ENCODE measurements at regions not wholly inside any gene's neighbourhood (a gene's known extent, or its start where the extent isn't known, plus 50 kb on each side); places are given as distances from the start of the nearest gene placed in this dataset.
A peak's percentile ranks its signal among the peaks of the same experiment; 100 is the strongest.

GRCh38 chr6:168179133-168179532, 100.1 kb upstream of the FRMD1 start:
- H3K14ac ChIP-seq (ENCODE audit: insufficient read depth, low read length), result no peak overlapping the region
- peak overlapping the region; percentile 61 to 68 (median 66); a peak in 4 of 7 replicates for H3K27ac Mint-ChIP-seq

More at GRCh38 chr6:168179133-168179532, 100.1 kb upstream of the FRMD1 start:
- no peak overlapping the region for H3K27ac ChIP-seq (ENCODE audit: insufficient read length, low read depth, low read length)
- no peaks in the 10 kb centered on the region for H4K20me1 ChIP-seq (ENCODE audit: control insufficient read depth, insufficient read depth, insufficient read length)
- H2AFZ ChIP-seq (ENCODE audit: low read length), result no peak overlapping the region
- 0 out of 3 replicates have a peak, but pooled peaks have one; percentile 21 for TF ChIP-seq CTCF (conservative IDR thresholded peaks at IDR 0.05)
- no peaks in the 10 kb centered on the region for H3K79me2 ChIP-seq (ENCODE audit: insufficient read depth, low read length)
- H3K23me2 ChIP-seq (ENCODE audit: insufficient read length, low read depth, low read length, poor library complexity, severe bottlenecking), result no peaks in the 10 kb centered on the region
- no peaks in the 10 kb centered on the region for H3K9me3 ChIP-seq (ENCODE audit: control insufficient read depth, low read depth, low read length)
- H3K18ac ChIP-seq (ENCODE audit: insufficient read length, low read depth, low read length), result no peak overlapping the region
- DNase-seq, result peak; percentile 39
- WGBS (ENCODE audit: extremely low coverage, insufficient read length, low lambda C conversion rate), result no CpG with 5 or more reads among the region's 16 CpGs
- H3T11ph ChIP-seq (ENCODE audit: low read length), result no peak overlapping the region
- no peak overlapping the region for H3K23ac ChIP-seq (ENCODE audit: insufficient read length, low read depth, low read length)
- no peak overlapping the region for H3K56ac ChIP-seq (ENCODE audit: insufficient read length, low read depth, low read length)
- no peak overlapping the region for H3K9ac ChIP-seq (ENCODE audit: extremely low read depth, insufficient read length, low read length)
- no peak overlapping the region for H4K91ac ChIP-seq (ENCODE audit: insufficient read length, low read depth, low read length)
- peaks cover 2% of the 10 kb centered on the region; the same call in 1 of the 2 replicates for H3K4me1 ChIP-seq (ENCODE audit: insufficient read depth, low read length)
- no peak overlapping the region for H4K5ac ChIP-seq (ENCODE audit: insufficient read length, low read depth, low read length)
- H2BK120ac ChIP-seq (ENCODE audit: low read depth, low read length, poor library complexity, severe bottlenecking), result no peak overlapping the region
- no peak overlapping the region for H2AK5ac ChIP-seq (ENCODE audit: insufficient read length, low read length)
- Mint-ChIP-seq H3K4me3 (no peak overlapping the region), H3K36me3 (ENCODE audit: insufficient read depth in 1 of 3, low read depth in 3 of 3) (no peaks in the 10 kb centered on the region; a peak in 1 of 7 replicates), H3K27me3 (ENCODE audit: low read depth) (peaks cover 14% of the 10 kb centered on the region), H3K9me3 (no peaks in the 10 kb centered on the region), H3K4me1 (peaks cover 52 to 57% of the 10 kb centered on the region in 2 experiments)
- no peak overlapping the region for H2BK15ac ChIP-seq (ENCODE audit: low read depth, low read length)
- H4K8ac ChIP-seq (replicated peaks; ENCODE audit: insufficient read length, low read depth, low read length), result no peak overlapping the region
- no peak overlapping the region for H3K4ac ChIP-seq (ENCODE audit: low read depth, low read length)
- H3K4me2 ChIP-seq (ENCODE audit: insufficient read depth, insufficient read length, low read length), result no peak overlapping the region
- no peak overlapping the region for H2BK20ac ChIP-seq (ENCODE audit: low read depth, low read length, poor library complexity, severe bottlenecking)
- no peaks in the 10 kb centered on the region for H3K79me1 ChIP-seq (ENCODE audit: insufficient read depth, low read depth, low read length, poor library complexity, severe bottlenecking)
- H3K27me3 ChIP-seq (ENCODE audit: insufficient read depth, low read length), result no peaks in the 10 kb centered on the region
- no peak overlapping the region for H2BK12ac ChIP-seq (ENCODE audit: insufficient read length, low read depth, low read length)
- no peak overlapping the region for H2BK5ac ChIP-seq (ENCODE audit: insufficient read length, low read length)
